ENCODE measurements at regions not wholly inside any gene's neighbourhood (a gene's known extent, or its start where the extent isn't known, plus 50 kb on each side); places are given as distances from the start of the nearest gene placed in this dataset.
A peak's percentile ranks its signal among the peaks of the same experiment; 100 is the strongest.

GRCh38 chr11:104713401-104713800 lies 184.9 kb downstream of the CASP12 start:
- Mint-ChIP-seq H3K4me3 (no peak overlapping the region), H3K4me1 (ENCODE audit: low read depth) (peaks cover 8% of the 10 kb centered on the region), H3K27me3 (no peaks in the 10 kb centered on the region), H3K9me3 (no peaks in the 10 kb centered on the region), H3K27ac (no peak overlapping the region), H3K36me3 (ENCODE audit: low read depth) (no peaks in the 10 kb centered on the region)
- intact Hi-C loops (cut with micrococcal nuclease), result no loop called here

DNA sequence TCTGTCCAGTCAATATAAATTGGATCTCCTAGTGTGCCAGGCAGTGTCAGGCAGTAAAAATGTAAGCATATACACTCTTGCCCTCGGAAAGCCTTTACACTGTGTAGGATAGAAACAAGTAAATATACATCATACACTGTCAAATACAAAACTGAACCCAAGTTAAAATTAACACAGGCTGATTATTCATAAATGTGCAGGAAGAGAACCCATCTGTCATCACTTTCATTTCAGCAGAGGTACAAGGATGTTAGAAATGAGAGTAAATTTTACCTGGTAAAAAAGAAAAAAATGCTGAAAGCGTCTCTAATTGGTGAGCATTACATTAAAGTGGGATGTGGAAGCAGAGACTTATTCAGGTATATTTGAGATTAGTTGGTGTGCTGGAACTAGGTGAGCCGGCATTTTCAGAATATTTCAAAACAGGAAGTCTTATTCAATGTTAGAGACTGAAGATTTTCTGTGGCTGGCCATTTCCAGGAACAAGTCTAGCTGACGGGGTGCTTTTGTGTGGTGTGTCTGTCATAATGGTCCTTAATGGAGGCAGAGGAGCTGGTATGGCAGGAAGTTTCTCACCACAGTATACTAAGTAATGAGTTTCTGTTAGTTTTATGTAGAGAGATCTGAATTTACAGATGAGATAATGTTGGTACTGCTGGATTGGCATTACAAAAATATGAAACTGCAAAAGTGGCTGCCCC lies 192.6 kb downstream of the CASP12 start:
- H3K4me3 Mint-ChIP-seq, result peak overlapping the region; percentile 61
- H3K27ac Mint-ChIP-seq, result peak overlapping the region; percentile 94
- H3K9me3 Mint-ChIP-seq, result no peaks in the 10 kb centered on the region
- H3K4me1 Mint-ChIP-seq (ENCODE audit: low read depth), result peaks cover 34% of the 10 kb centered on the region
- H3K36me3 Mint-ChIP-seq (ENCODE audit: low read depth), result peaks cover 6% of the 10 kb centered on the region
- no peaks in the 10 kb centered on the region for H3K27me3 Mint-ChIP-seq
- intact Hi-C loops (cut with micrococcal nuclease), result loop anchor here (5.0 kb wide), 1 partner anchor 137 kb away; no protein-coding TSS in a partner anchor

GRCh38 chr11:104704888-104705287 lies 193.4 kb downstream of the CASP12 start:
- H3K36me3 Mint-ChIP-seq (ENCODE audit: low read depth), result peaks cover 6% of the 10 kb centered on the region
- peak overlapping the region; percentile 94 for H3K27ac Mint-ChIP-seq
- H3K4me1 Mint-ChIP-seq (ENCODE audit: low read depth), result peaks cover 36% of the 10 kb centered on the region
- H3K9me3 Mint-ChIP-seq, result no peaks in the 10 kb centered on the region
- no peak overlapping the region for H3K4me3 Mint-ChIP-seq
- no peaks in the 10 kb centered on the region for H3K27me3 Mint-ChIP-seq
- intact Hi-C loops (cut with micrococcal nuclease), result loop anchor here (5.0 kb wide), 1 partner anchor 137 kb away; no protein-coding TSS in a partner anchor

DNA sequence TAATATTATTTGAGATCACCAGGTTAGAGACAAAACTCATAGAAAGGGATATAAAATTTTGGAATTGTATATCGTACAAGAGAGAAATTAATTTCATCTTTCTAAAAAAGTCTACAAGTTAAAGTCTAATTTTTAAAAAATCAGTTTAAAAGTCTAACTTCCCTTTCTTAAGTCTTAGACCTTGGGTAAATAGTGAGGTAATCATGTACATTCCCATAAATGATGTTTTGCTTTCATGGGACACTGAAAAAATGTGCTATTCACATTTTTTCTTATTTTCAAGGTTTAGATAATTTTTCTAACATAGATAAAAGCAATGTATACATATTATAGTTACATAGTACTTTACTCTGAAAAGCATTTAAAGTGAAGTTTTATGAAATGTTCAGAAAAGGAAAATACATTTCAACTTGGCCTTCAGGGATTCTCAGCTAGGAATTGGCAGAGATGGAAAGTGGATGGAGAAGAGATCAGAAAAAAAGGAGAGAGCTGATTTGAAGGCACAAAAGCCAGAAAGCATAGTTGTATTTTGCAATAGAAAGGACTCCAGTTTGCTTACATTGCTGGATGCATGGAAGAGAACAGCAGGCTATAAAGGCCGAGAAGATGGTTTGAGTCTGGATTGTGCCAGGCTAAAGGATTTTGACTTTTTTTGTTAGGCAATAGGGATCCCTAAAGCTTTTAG lies 194.0 kb downstream of the CASP12 start:
- H3K4me1 Mint-ChIP-seq (ENCODE audit: low read depth), result peaks cover 35% of the 10 kb centered on the region

GRCh38 chr11:104700609-104701008 lies 197.7 kb downstream of the CASP12 start:
- intact Hi-C loops (cut with micrococcal nuclease), result no loop called here
- Mint-ChIP-seq H3K9me3 (no peaks in the 10 kb centered on the region), H3K4me3 (no peak overlapping the region), H3K36me3 (ENCODE audit: low read depth) (peaks cover 6% of the 10 kb centered on the region), H3K4me1 (ENCODE audit: low read depth) (peaks cover 24% of the 10 kb centered on the region), H3K27ac (no peak overlapping the region), H3K27me3 (no peaks in the 10 kb centered on the region)

More for the DNA sequence above, 194.0 kb downstream of the CASP12 start:
- Mint-ChIP-seq H3K27ac (peak overlapping the region; percentile 94), H3K9me3 (no peaks in the 10 kb centered on the region), H3K4me3 (no peak overlapping the region), H3K36me3 (ENCODE audit: low read depth) (peaks cover 6% of the 10 kb centered on the region), H3K27me3 (no peaks in the 10 kb centered on the region)
- intact Hi-C loops (cut with micrococcal nuclease), result no loop called here

DNA sequence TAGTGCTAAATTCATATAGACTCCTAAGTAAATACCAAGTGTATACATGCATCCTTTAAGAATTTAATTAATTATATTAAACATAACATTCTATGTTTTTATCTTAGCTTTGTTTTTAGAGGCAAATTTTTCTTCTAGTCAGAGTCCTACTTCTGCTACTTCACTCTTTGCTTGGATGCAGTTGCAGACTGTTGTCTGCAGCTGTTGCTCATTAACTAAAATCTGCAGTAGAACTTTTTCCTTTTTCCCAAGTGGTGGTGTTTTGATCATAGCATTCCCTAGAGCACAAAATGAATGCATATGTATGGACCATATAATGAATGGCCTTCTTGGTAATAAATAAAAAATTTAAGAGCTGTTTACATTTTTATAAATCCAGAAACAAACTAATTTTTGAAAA lies 198.3 kb downstream of the CASP12 start:
- no peaks in the 10 kb centered on the region for H3K9me3 Mint-ChIP-seq
- H3K4me3 Mint-ChIP-seq, result no peak overlapping the region
- H3K27ac Mint-ChIP-seq, result no peak overlapping the region
- intact Hi-C loops (cut with micrococcal nuclease), result no loop called here
- H3K4me1 Mint-ChIP-seq (ENCODE audit: low read depth), result peaks cover 19% of the 10 kb centered on the region
- H3K36me3 Mint-ChIP-seq (ENCODE audit: low read depth), result peaks cover 2% of the 10 kb centered on the region
- H3K27me3 Mint-ChIP-seq, result no peaks in the 10 kb centered on the region

- no peaks in the 10 kb centered on the region for H3K36me3 Mint-ChIP-seq (ENCODE audit: low read depth)
- no peaks in the 10 kb centered on the region for H3K27me3 Mint-ChIP-seq
- H3K9me3 Mint-ChIP-seq, result no peaks in the 10 kb centered on the region
- peak overlapping the region; percentile 15 for H3K27ac Mint-ChIP-seq
- intact Hi-C loops (cut with micrococcal nuclease), result no loop called here
- peaks cover 22% of the 10 kb centered on the region for H3K4me1 Mint-ChIP-seq (ENCODE audit: low read depth)
- no peak overlapping the region for H3K4me3 Mint-ChIP-seq
Observed at GRCh38 chr11:104695065-104695463, 203.2 kb downstream of the CASP12 start.

- no peak overlapping the region for H3K4me3 Mint-ChIP-seq
- H3K27ac Mint-ChIP-seq, result peak overlapping the region; percentile 44
- H3K4me1 Mint-ChIP-seq (ENCODE audit: low read depth), result peaks cover 22% of the 10 kb centered on the region
- intact Hi-C loops (cut with micrococcal nuclease), result no loop called here
- H3K36me3 Mint-ChIP-seq (ENCODE audit: low read depth), result no peaks in the 10 kb centered on the region
- H3K9me3 Mint-ChIP-seq, result no peaks in the 10 kb centered on the region
- H3K27me3 Mint-ChIP-seq, result no peaks in the 10 kb centered on the region
Observed at GRCh38 chr11:104694259-104695064, 203.8 kb downstream of the CASP12 start.

GRCh38 chr11:104692751-104693150 lies 205.5 kb downstream of the CASP12 start:
- Mint-ChIP-seq H3K27me3 (no peaks in the 10 kb centered on the region), H3K27ac (no peak overlapping the region), H3K9me3 (no peaks in the 10 kb centered on the region), H3K4me1 (ENCODE audit: low read depth) (peaks cover 22% of the 10 kb centered on the region), H3K4me3 (no peak overlapping the region), H3K36me3 (ENCODE audit: low read depth) (no peaks in the 10 kb centered on the region)
- intact Hi-C loops (cut with micrococcal nuclease), result no loop called here

GRCh38 chr11:104691129-104691528 lies 207.1 kb downstream of the CASP12 start:
- Mint-ChIP-seq H3K36me3 (ENCODE audit: low read depth) (no peaks in the 10 kb centered on the region), H3K27me3 (no peaks in the 10 kb centered on the region), H3K4me3 (no peak overlapping the region), H3K27ac (no peak overlapping the region), H3K9me3 (no peaks in the 10 kb centered on the region), H3K4me1 (ENCODE audit: low read depth) (peaks cover 27% of the 10 kb centered on the region)
- intact Hi-C loops (cut with micrococcal nuclease), result no loop called here

- Mint-ChIP-seq H3K27ac (no peak overlapping the region), H3K9me3 (no peaks in the 10 kb centered on the region), H3K4me1 (ENCODE audit: low read depth) (peaks cover 27% of the 10 kb centered on the region), H3K27me3 (no peaks in the 10 kb centered on the region), H3K4me3 (no peak overlapping the region), H3K36me3 (ENCODE audit: low read depth) (no peaks in the 10 kb centered on the region)
- intact Hi-C loops (cut with micrococcal nuclease), result no loop called here
Observed at GRCh38 chr11:104690241-104690640, 208.0 kb downstream of the CASP12 start.

DNA sequence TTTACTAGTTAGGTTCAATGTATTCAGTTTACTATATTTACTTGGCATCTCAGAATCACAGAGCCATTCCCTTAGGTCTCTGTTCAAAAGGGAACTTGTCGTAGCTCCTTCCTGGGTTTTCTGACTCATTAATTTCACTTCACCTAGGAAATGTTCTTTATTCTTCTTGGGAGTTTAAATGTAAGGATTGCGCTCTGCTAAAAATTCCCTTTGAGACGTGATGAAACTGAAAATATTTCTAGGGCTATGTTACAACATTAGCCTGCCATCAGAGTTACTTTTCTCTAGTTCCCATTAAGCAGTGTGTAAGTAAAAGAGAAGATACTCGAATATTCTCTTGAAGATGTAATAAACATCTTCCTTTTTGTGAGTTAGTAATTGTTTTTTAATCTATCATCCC lies 209.5 kb downstream of the CASP12 start:
- no peaks in the 10 kb centered on the region for H3K36me3 Mint-ChIP-seq (ENCODE audit: low read depth)
- H3K4me1 Mint-ChIP-seq (ENCODE audit: low read depth), result peaks cover 19% of the 10 kb centered on the region
- H3K9me3 Mint-ChIP-seq, result no peaks in the 10 kb centered on the region
- intact Hi-C loops (cut with micrococcal nuclease), result loop anchor here (10.0 kb wide), 1 partner anchor 74 kb away; no protein-coding TSS in a partner anchor
- H3K4me3 Mint-ChIP-seq, result peak overlapping the region; percentile 21
- no peaks in the 10 kb centered on the region for H3K27me3 Mint-ChIP-seq
- H3K27ac Mint-ChIP-seq, result peak overlapping the region; percentile 32

GRCh38 chr11:104682206-104682605 lies 216.1 kb downstream of the CASP12 start:
- H3K36me3 Mint-ChIP-seq (ENCODE audit: low read depth), result no peaks in the 10 kb centered on the region
- H3K4me3 Mint-ChIP-seq, result no peak overlapping the region
- H3K27me3 Mint-ChIP-seq, result no peaks in the 10 kb centered on the region
- H3K27ac Mint-ChIP-seq, result no peak overlapping the region
- H3K4me1 Mint-ChIP-seq (ENCODE audit: low read depth), result peaks cover 11% of the 10 kb centered on the region
- intact Hi-C loops (cut with micrococcal nuclease), result loop anchor here (10.0 kb wide), 1 partner anchor 67 kb away; no protein-coding TSS in a partner anchor
- no peaks in the 10 kb centered on the region for H3K9me3 Mint-ChIP-seq

- H3K4me3 Mint-ChIP-seq, result no peak overlapping the region
- H3K36me3 Mint-ChIP-seq (ENCODE audit: low read depth), result no peaks in the 10 kb centered on the region
- intact Hi-C loops (cut with micrococcal nuclease), result no loop called here
- no peaks in the 10 kb centered on the region for H3K27me3 Mint-ChIP-seq
- H3K4me1 Mint-ChIP-seq (ENCODE audit: low read depth), result peaks cover under 1% of the 10 kb centered on the region
- H3K27ac Mint-ChIP-seq, result no peak overlapping the region
- no peaks in the 10 kb centered on the region for H3K9me3 Mint-ChIP-seq
Observed at GRCh38 chr11:104679258-104679657, 219.0 kb downstream of the CASP12 start.

Measured in dendritic cell treated with granulocyte-macrophage colony-stimulating factor and Interleukin-4, amounts not matched to agents 40 ng/mL and 50 ng/mL, for 4 days (primary cell).